HCT116 (cell line): ENCODE measurements at regions not wholly inside any gene's neighbourhood (a gene's known extent, or its start where the extent isn't known, plus 50 kb on each side); places are given as distances from the start of the nearest gene placed in this dataset.

Source experiments
- ATAC-seq: fragments of 200-7000 bp; cut with Tn5 transposase; 2 replicates; pipeline ENCODE4 v1.9.1; 2020; ENCODE audit warnings: mild to moderate bottlenecking, moderate library complexity
- BruUV-seq: library from RNA; stranded (reverse); fragments of 400-500 nt; replicated peaks from 2 replicates; lab custom pipeline; 2021; lab: Mats Ljungman, UMichigan
- CTCF ChIA-PET: fragments of 300-600 bp; sonication (Branson Sonifier 250); formaldehyde crosslinking; loops from one replicate; lab custom pipeline; 2021; ENCODE audit warnings: antibody characterized with exemption; lab: Charles Lee
- POLR2A ChIA-PET: fragments of 300-600, 350-600 bp; sonication (Branson Sonifier 250); formaldehyde crosslinking; loops from one replicate; lab custom pipeline; 2021; ENCODE audit warnings: antibody characterized with exemption; lab: Charles Lee
- RAD21 ChIA-PET, 2 experiments: fragments of 300-600 bp; sonication (Branson Sonifier 250); formaldehyde crosslinking; loops; one replicate each; lab custom pipeline; 2023; ENCODE audit warnings: low total read pairs in 2 of 2; ENCODE audit not compliant: uncharacterized antibody in 2 of 2, unreplicated experiment in 2 of 2, low non-redundant PET in 1 of 2; lab: Charles Lee
- DNase-seq: peaks from one replicate; pipeline ENCODE4 v3.0.0-alpha.2; 2010; ENCODE audit warnings: low read depth, low spot score
- H2AFZ ChIP-seq: fragments of 200-600 bp; shearing (Covaris generic), sonication (generic); 2 replicates; pipeline ENCODE4 v1.6.1; 2017; ENCODE audit warnings: low read depth, mixed run types, mixed read lengths, antibody characterized with exemption, low read length; ENCODE audit not compliant: poor library complexity, severe bottlenecking
- H3K27ac ChIP-seq: 2 replicates; pipeline ENCODE4 v1.5.1; 2012; ENCODE audit warnings: low read depth, low read length
- H3K27me3 ChIP-seq: fragments of 200-600 bp; sonication (generic); 2 replicates; pipeline ENCODE4 v1.6.1; 2016; ENCODE audit warnings: mixed run types, low read length, mixed read lengths; ENCODE audit not compliant: insufficient read depth
- H3K36me3 ChIP-seq, 2 experiments: fragments of 200-500 bp in 1 of 2; fragments of 200-600 bp in 1 of 2; sonication (Bioruptor generic) in 1 of 2; sonication (generic) in 1 of 2; 2 replicates each; pipeline versions ENCODE4 v1.5.1 to v1.6.1; 2014 to 2016; ENCODE audit warnings: low read length in 2 of 2, inconsistent platforms in 1 of 2, mixed read lengths in 1 of 2, mixed run types in 1 of 2; ENCODE audit not compliant: insufficient read depth in 2 of 2, control insufficient read depth in 1 of 2
- H3K4me1 ChIP-seq, 2 experiments: fragments of 200-600 bp in 1 of 2; sonication (generic) in 1 of 2; 2 replicates each; pipeline versions ENCODE4 v1.5.1 to v1.6.1; 2012 to 2017; ENCODE audit warnings: low read length in 2 of 2, inconsistent platforms in 1 of 2, mild to moderate bottlenecking in 1 of 2, mixed read lengths in 1 of 2, mixed run types in 1 of 2, moderate library complexity in 1 of 2; ENCODE audit not compliant: insufficient read depth in 2 of 2, control insufficient read depth in 1 of 2
- H3K4me2 ChIP-seq: fragments of 200-600 bp; sonication (generic); 2 replicates; pipeline ENCODE4 v1.6.1; 2017; ENCODE audit warnings: mixed run types, low read length, mixed read lengths
- H3K4me3 ChIP-seq, 2 experiments: fragments of 200-600 bp in 1 of 2; sonication (generic) in 1 of 2; replicated peaks in 1 of 2; 2 replicates each; pipeline ENCODE4 v1.5.1; 2011 to 2016; ENCODE audit warnings: low read length in 2 of 2, control low read depth in 1 of 2, low read depth in 1 of 2, mild to moderate bottlenecking in 1 of 2, mixed read lengths in 1 of 2, mixed run types in 1 of 2
- H3K79me2 ChIP-seq: fragments of 200-600 bp; sonication (generic); 2 replicates; pipeline ENCODE4 v1.6.1; 2017; ENCODE audit warnings: mild to moderate bottlenecking, mixed run types, low read length, moderate library complexity, mixed read lengths; ENCODE audit not compliant: insufficient read depth
- H3K9ac ChIP-seq: fragments of 200-600 bp; sonication (generic); 2 replicates; pipeline ENCODE4 v1.6.1; 2016; ENCODE audit warnings: low read length, mixed read lengths
- H3K9me2 ChIP-seq: fragments of 200-600 bp; sonication (generic), shearing (Covaris generic); 2 replicates; pipeline ENCODE4 v1.6.1; 2017; ENCODE audit warnings: mixed run types, mild to moderate bottlenecking, moderate library complexity; ENCODE audit not compliant: insufficient read depth
- H3K9me3 ChIP-seq, 2 experiments: fragments of 200-500 bp in 1 of 2; fragments of 200-600 bp in 1 of 2; sonication (Bioruptor generic) in 1 of 2; sonication (generic) in 1 of 2; 2 replicates each; pipeline ENCODE4 v1.6.1; 2014 to 2017; ENCODE audit warnings: low read length in 2 of 2, mixed read lengths in 2 of 2, inconsistent platforms in 1 of 2, low read depth in 1 of 2, mild to moderate bottlenecking in 1 of 2, mixed run types in 1 of 2, moderate library complexity in 1 of 2; ENCODE audit not compliant: control insufficient read depth in 1 of 2, insufficient read depth in 1 of 2
- H4K20me1 ChIP-seq: fragments of 200-600 bp; sonication (generic), shearing (Covaris generic); 2 replicates; pipeline ENCODE4 v1.6.1; 2017; ENCODE audit warnings: mixed run types, mild to moderate bottlenecking, moderate library complexity; ENCODE audit not compliant: insufficient read depth
- ATF3 ChIP-seq: IDR thresholded peaks from 2 replicates; pipeline ENCODE4 v1.6.1; 2012
- CBX3 ChIP-seq: IDR thresholded peaks from 2 replicates; pipeline ENCODE4 v1.6.1; 2012; ENCODE audit warnings: low read depth
- CEBPB ChIP-seq: IDR thresholded peaks from 2 replicates; pipeline ENCODE4 v1.6.1; 2012; ENCODE audit warnings: low read depth
- CTCF ChIP-seq, 3 experiments: fragments of 200-600 bp in 1 of 3; sonication (generic) in 1 of 3; IDR thresholded peaks in 2 of 3; conservative IDR thresholded peaks in 1 of 3; 2 replicates each; pipeline ENCODE4 v1.5.1; 2012 to 2017; ENCODE audit warnings: low read depth in 2 of 3, low read length in 2 of 3, antibody characterized with exemption in 1 of 3, borderline replicate concordance in 1 of 3, control low read depth in 1 of 3, mild to moderate bottlenecking in 1 of 3, mixed read lengths in 1 of 3, mixed run types in 1 of 3, moderate library complexity in 1 of 3; ENCODE audit not compliant: insufficient read depth in 1 of 3
- EGR1 ChIP-seq: IDR thresholded peaks from 2 replicates; pipeline ENCODE4 v1.6.1; 2012; ENCODE audit warnings: low read depth
- ELF1 ChIP-seq: IDR thresholded peaks from 2 replicates; pipeline ENCODE4 v1.6.1; 2012; ENCODE audit warnings: low read depth, borderline replicate concordance
- EZH2 ChIP-seq: fragments of 200-600 bp; sonication (generic); IDR thresholded peaks from 2 replicates; pipeline ENCODE4 v1.6.1; 2017; ENCODE audit warnings: antibody characterized with exemption, mixed run types
- EZH2phosphoT487 ChIP-seq: fragments of 200-600 bp; IDR thresholded peaks from 2 replicates; pipeline ENCODE4 v1.6.1; 2018; ENCODE audit warnings: antibody characterized with exemption, borderline replicate concordance
- FOSL1 ChIP-seq: IDR thresholded peaks from 2 replicates; pipeline ENCODE4 v1.6.1; 2012; ENCODE audit warnings: low read depth
- JUND ChIP-seq: IDR thresholded peaks from 2 replicates; pipeline ENCODE4 v1.6.1; 2012
- POLR2A ChIP-seq: IDR thresholded peaks from 2 replicates; pipeline ENCODE4 v1.7.0; 2011; ENCODE audit warnings: borderline replicate concordance; ENCODE audit not compliant: insufficient read depth, insufficient read length; ENCODE audit errors: extremely low read depth
- POLR2AphosphoS5 ChIP-seq: IDR thresholded peaks from 2 replicates; pipeline ENCODE4 v1.6.1; 2011; ENCODE audit warnings: mild to moderate bottlenecking, low read depth, low read length, moderate library complexity
- SP1 ChIP-seq: IDR thresholded peaks from 2 replicates; pipeline ENCODE4 v1.6.1; 2012; ENCODE audit warnings: low read depth
- SRF ChIP-seq: IDR thresholded peaks from 2 replicates; pipeline ENCODE4 v1.6.1; 2012; ENCODE audit warnings: low read depth
- TCF7L2 ChIP-seq: IDR thresholded peaks from 2 replicates; pipeline ENCODE4 v1.7.0; 2011; ENCODE audit warnings: borderline replicate concordance, inconsistent platforms; ENCODE audit not compliant: insufficient read depth, insufficient read length; ENCODE audit errors: extremely low read depth
- ZBTB33 ChIP-seq: IDR thresholded peaks from 2 replicates; pipeline ENCODE4 v1.6.1; 2011; ENCODE audit warnings: mild to moderate bottlenecking, low read length, moderate library complexity; ENCODE audit not compliant: insufficient replicate concordance; ENCODE audit errors: extremely low read depth
- ZFX ChIP-seq: fragments of 450-650 bp; IDR thresholded peaks from 2 replicates; pipeline ENCODE4 v1.6.1; 2017
- intact Hi-C: fragments of 100-400 bp; cut with micrococcal nuclease; formaldehyde crosslinking; loops from 2 replicates; pipeline ENCODE4 v1.10.0; 2022

- H2AFZ ChIP-seq = no peak overlapping the region
- no peaks in the 10 kb centered on the region for H3K79me2 ChIP-seq
- TF ChIP-seq CEBPB (no peak), CBX3 (no peak), SP1 (no peak), ELF1 (no peak), EGR1 (no peak), ATF3 (no peak), SRF (no peak), EZH2 (no peak), EZH2phosphoT487 (no peak)
- DNase-seq (no peak), ATAC-seq (no peak)
- intact Hi-C loops = no loop called here
- ChIA-PET POLR2A (no interaction called here), CTCF (no interaction called here), RAD21 (no interaction called here)
- H3K36me3 ChIP-seq = no peaks in the 10 kb centered on the region
- no peaks in the 10 kb centered on the region for H3K9me3 ChIP-seq
- H3K9ac ChIP-seq = no peak overlapping the region
- H3K4me1 ChIP-seq = peaks cover 10 to 11% of the 10 kb centered on the region in 2 experiments; a peak in 3 of 4 replicates
- H3K4me3 ChIP-seq = no peak overlapping the region
- H3K9me2 ChIP-seq = no peaks in the 10 kb centered on the region
- H4K20me1 ChIP-seq = no peaks in the 10 kb centered on the region
- H3K27me3 ChIP-seq = no peaks in the 10 kb centered on the region
- H3K4me2 ChIP-seq = no peak overlapping the region
- H3K27ac ChIP-seq = no peak overlapping the region
- BruUV-seq = no TSS peak
Observed at GRCh38 chr2:239460780-239461179, 60.0 kb upstream of the HDAC4 start.

- intact Hi-C loops = no loop called here
- ChIA-PET CTCF (no interaction called here), POLR2A (no interaction called here), RAD21 (no interaction called here)
- peaks cover 0 to 2% of the 10 kb centered on the region in 2 experiments; a peak in 2 of 4 replicates for H3K4me1 ChIP-seq
- no peak overlapping the region for H3K4me3 ChIP-seq
- no peaks in the 10 kb centered on the region for H3K36me3 ChIP-seq
- peaks cover 4% of the 10 kb centered on the region; the same call in 1 of the 2 replicates for H3K27me3 ChIP-seq
- TF ChIP-seq ZBTB33 (no peak), EGR1 (no peak), CBX3 (no peak), FOSL1 (no peak), JUND (no peak), POLR2A (no peak), CTCF (IDR thresholded peaks at IDR 0.05 in 2 of 3, conservative IDR thresholded peaks at IDR 0.05 in 1 of 3; ENCODE audit: borderline replicate concordance in 1 of 3, insufficient read depth in 1 of 3, low read depth in 2 of 3, low read length in 2 of 3) (no peak), EZH2phosphoT487 (no peak), POLR2AphosphoS5 (no peak), SRF (no peak), TCF7L2 (no peak), ZFX (no peak), SP1 (no peak)
- no peaks in the 10 kb centered on the region for H3K9me2 ChIP-seq
- no peaks in the 10 kb centered on the region for H3K9me3 ChIP-seq
- H3K9ac ChIP-seq = no peak overlapping the region
- no peak overlapping the region for H3K27ac ChIP-seq
- no TSS peak for BruUV-seq
- H4K20me1 ChIP-seq = no peaks in the 10 kb centered on the region
- ATAC-seq (no peak), DNase-seq (no peak)
- no peaks in the 10 kb centered on the region for H3K79me2 ChIP-seq
- H2AFZ ChIP-seq = no peak overlapping the region
- no peak overlapping the region for H3K4me2 ChIP-seq
Observed at GRCh38 chr2:239459606-239460005, 58.8 kb upstream of the HDAC4 start.
